ENCODE measurements at regions not wholly inside any gene's neighbourhood (a gene's known extent, or its start where the extent isn't known, plus 50 kb on each side); places are given as distances from the start of the nearest gene placed in this dataset.

DNA sequence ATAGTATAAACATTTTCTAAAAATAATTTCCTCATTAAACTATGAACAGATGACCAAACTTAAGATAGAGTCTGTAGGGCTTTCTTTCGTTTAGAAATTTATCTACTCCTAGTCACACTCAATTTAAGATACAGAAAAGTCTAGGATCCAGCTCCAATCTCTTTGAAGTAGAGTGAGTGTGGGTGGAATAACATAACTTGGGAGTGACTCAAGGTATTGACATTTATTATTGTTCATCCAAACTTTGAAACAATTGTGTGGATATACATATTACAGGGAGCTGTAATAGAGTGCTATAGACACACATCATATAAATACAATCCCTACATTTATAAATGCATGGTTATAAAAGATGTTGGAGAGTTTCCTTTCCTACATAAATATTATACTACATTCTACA is 715.2 kb upstream of the MANEA start:
- TF ChIP-seq, protein P1, sequence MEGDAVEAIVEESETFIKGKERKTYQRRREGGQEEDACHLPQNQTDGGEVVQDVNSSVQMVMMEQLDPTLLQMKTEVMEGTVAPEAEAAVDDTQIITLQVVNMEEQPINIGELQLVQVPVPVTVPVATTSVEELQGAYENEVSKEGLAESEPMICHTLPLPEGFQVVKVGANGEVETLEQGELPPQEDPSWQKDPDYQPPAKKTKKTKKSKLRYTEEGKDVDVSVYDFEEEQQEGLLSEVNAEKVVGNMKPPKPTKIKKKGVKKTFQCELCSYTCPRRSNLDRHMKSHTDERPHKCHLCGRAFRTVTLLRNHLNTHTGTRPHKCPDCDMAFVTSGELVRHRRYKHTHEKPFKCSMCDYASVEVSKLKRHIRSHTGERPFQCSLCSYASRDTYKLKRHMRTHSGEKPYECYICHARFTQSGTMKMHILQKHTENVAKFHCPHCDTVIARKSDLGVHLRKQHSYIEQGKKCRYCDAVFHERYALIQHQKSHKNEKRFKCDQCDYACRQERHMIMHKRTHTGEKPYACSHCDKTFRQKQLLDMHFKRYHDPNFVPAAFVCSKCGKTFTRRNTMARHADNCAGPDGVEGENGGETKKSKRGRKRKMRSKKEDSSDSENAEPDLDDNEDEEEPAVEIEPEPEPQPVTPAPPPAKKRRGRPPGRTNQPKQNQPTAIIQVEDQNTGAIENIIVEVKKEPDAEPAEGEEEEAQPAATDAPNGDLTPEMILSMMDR (IDR thresholded peaks at IDR 0.05), result no peak
- TF ChIP-seq POLR2A (IDR thresholded peaks at IDR 0.05), result no peak

Data from thyroid gland (tissue), 4 donors.